ENCODE measurements at regions not wholly inside any gene's neighbourhood (a gene's known extent, or its start where the extent isn't known, plus 50 kb on each side); places are given as distances from the start of the nearest gene placed in this dataset.

GRCh38 chr3:177894081-177894728, 642.0 kb upstream of the KCNMB2 start (continued):
- TF ChIP-seq, protein P1, sequence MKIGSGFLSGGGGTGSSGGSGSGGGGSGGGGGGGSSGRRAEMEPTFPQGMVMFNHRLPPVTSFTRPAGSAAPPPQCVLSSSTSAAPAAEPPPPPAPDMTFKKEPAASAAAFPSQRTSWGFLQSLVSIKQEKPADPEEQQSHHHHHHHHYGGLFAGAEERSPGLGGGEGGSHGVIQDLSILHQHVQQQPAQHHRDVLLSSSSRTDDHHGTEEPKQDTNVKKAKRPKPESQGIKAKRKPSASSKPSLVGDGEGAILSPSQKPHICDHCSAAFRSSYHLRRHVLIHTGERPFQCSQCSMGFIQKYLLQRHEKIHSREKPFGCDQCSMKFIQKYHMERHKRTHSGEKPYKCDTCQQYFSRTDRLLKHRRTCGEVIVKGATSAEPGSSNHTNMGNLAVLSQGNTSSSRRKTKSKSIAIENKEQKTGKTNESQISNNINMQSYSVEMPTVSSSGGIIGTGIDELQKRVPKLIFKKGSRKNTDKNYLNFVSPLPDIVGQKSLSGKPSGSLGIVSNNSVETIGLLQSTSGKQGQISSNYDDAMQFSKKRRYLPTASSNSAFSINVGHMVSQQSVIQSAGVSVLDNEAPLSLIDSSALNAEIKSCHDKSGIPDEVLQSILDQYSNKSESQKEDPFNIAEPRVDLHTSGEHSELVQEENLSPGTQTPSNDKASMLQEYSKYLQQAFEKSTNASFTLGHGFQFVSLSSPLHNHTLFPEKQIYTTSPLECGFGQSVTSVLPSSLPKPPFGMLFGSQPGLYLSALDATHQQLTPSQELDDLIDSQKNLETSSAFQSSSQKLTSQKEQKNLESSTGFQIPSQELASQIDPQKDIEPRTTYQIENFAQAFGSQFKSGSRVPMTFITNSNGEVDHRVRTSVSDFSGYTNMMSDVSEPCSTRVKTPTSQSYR (CRISPR knock-in tag; IDR thresholded peaks at IDR 0.05), result no peak
- TF ChIP-seq, protein P2, sequence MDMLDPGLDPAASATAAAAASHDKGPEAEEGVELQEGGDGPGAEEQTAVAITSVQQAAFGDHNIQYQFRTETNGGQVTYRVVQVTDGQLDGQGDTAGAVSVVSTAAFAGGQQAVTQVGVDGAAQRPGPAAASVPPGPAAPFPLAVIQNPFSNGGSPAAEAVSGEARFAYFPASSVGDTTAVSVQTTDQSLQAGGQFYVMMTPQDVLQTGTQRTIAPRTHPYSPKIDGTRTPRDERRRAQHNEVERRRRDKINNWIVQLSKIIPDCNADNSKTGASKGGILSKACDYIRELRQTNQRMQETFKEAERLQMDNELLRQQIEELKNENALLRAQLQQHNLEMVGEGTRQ (CRISPR knock-in tag; IDR thresholded peaks at IDR 0.05), result no peak
- no peak for TF ChIP-seq ZNF121 (CRISPR knock-in tag; IDR thresholded peaks at IDR 0.05)
- no peak for TF ChIP-seq RORB (CRISPR knock-in tag; IDR thresholded peaks at IDR 0.05)

- DNase-seq (ENCODE audit: low spot score) (no peak), ATAC-seq (no peak)
- Mint-ChIP-seq H3K4me1 (peaks cover 2% of the 10 kb centered on the region; the same call in 1 of the 2 replicates), H3K9me3 (peaks cover 24% of the 10 kb centered on the region), H3K4me3 (no peak overlapping the region), H3K27ac (no peak overlapping the region), H3K36me3 (peaks cover 16% of the 10 kb centered on the region), H3K27me3 (ENCODE audit: low read depth) (no peaks in the 10 kb centered on the region)
- ChIA-PET POLR2A (no interaction called here), CTCF (interaction anchor here (1.7 kb wide), 1 partner anchor 487 kb away, joined by 6 read pairs; no protein-coding TSS in a partner anchor)
- TF ChIP-seq RORB (CRISPR knock-in tag; IDR thresholded peaks at IDR 0.05) (no peak), E2F1 (CRISPR knock-in tag; IDR thresholded peaks at IDR 0.05) (no peak), ETV6 (CRISPR knock-in tag; IDR thresholded peaks at IDR 0.05) (no peak), CREB1 (CRISPR knock-in tag; IDR thresholded peaks at IDR 0.05) (no peak), ZNF423 (CRISPR knock-in tag; IDR thresholded peaks at IDR 0.05) (no peak), JUN (CRISPR knock-in tag; IDR thresholded peaks at IDR 0.05) (no peak), CBFB (CRISPR knock-in tag; IDR thresholded peaks at IDR 0.05; ENCODE audit: low read depth) (no peak), HMGA2 (CRISPR knock-in tag; IDR thresholded peaks at IDR 0.05) (no peak), ZNF263 (CRISPR knock-in tag; IDR thresholded peaks at IDR 0.05; ENCODE audit: low read depth) (no peak), NR2C2 (CRISPR knock-in tag; IDR thresholded peaks at IDR 0.05) (no peak), GTF2I (CRISPR knock-in tag; conservative IDR thresholded peaks at IDR 0.05) (no peak), EMX1 (CRISPR knock-in tag; IDR thresholded peaks at IDR 0.05) (no peak), NFYB (CRISPR knock-in tag; conservative IDR thresholded peaks at IDR 0.05; ENCODE audit: low read depth) (no peak), ZNF416 (CRISPR knock-in tag; IDR thresholded peaks at IDR 0.05) (no peak), TP53 (CRISPR knock-in tag; IDR thresholded peaks at IDR 0.05) (no peak)
- TF ChIP-seq, protein P3, sequence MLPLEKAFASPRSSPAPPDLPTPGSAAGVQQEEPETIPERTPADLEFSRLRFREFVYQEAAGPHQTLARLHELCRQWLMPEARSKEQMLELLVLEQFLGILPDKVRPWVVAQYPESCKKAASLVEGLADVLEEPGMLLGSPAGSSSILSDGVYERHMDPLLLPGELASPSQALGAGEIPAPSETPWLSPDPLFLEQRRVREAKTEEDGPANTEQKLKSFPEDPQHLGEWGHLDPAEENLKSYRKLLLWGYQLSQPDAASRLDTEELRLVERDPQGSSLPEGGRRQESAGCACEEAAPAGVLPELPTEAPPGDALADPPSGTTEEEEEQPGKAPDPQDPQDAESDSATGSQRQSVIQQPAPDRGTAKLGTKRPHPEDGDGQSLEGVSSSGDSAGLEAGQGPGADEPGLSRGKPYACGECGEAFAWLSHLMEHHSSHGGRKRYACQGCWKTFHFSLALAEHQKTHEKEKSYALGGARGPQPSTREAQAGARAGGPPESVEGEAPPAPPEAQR (CRISPR knock-in tag; IDR thresholded peaks at IDR 0.05), result no peak
- TF ChIP-seq, protein P4, sequence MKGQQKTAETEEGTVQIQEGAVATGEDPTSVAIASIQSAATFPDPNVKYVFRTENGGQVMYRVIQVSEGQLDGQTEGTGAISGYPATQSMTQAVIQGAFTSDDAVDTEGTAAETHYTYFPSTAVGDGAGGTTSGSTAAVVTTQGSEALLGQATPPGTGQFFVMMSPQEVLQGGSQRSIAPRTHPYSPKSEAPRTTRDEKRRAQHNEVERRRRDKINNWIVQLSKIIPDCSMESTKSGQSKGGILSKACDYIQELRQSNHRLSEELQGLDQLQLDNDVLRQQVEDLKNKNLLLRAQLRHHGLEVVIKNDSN (CRISPR knock-in tag; IDR thresholded peaks at IDR 0.05), result no peak
Observed at GRCh38 chr3:177898185-177898584, 638.1 kb upstream of the KCNMB2 start.
